ENCODE measurements at regions not wholly inside any gene's neighbourhood (a gene's known extent, or its start where the extent isn't known, plus 50 kb on each side); places are given as distances from the start of the nearest gene placed in this dataset.
"Not testable (repeated sequence)": the region's sequence is repeated elsewhere in the genome, so short reads cannot be mapped to it uniquely, and the experiment has no call there.

DNA sequence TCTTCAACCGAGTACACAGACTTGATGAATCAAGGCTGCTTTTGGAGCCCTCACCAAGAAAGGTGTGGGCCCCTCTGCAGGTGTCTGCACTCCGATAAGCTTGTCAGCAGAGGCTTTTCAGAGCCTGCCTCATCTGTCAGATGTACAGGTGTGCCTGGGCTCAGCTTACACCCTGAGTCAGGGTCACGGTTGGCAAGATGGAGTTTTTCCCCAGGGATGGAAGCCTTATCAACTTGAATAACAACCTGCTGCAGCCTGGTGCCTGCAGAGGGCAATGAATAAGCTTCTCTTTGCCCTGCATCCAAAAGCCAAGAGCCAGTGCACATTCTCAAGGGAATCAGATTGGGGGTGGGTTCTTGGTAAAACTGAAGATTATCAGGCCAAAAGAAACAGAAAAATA, 427.1 kb downstream of the CD83 start:
- peak; percentile 64 to 85 for DNase-seq

DNA sequence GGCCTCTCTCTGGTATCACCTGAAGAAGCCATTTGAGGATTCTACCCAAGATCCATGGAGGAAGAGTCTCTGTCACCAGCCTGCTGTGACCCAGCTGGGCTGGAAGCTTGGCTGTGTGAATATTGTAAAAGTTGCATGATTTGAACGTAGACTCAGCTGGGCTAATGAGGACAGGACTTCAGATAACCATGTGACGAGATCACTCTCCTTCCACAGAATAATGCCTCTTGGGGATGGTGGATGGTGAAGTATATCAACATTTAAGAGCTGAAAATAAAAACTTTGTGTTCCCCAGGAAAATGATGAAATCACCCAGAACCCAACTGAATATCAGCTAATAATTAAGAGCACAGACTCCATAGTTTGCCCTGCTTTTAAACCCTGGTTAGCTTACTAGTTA, 427.9 kb downstream of the CD83 start:
- no peak for DNase-seq

DNA sequence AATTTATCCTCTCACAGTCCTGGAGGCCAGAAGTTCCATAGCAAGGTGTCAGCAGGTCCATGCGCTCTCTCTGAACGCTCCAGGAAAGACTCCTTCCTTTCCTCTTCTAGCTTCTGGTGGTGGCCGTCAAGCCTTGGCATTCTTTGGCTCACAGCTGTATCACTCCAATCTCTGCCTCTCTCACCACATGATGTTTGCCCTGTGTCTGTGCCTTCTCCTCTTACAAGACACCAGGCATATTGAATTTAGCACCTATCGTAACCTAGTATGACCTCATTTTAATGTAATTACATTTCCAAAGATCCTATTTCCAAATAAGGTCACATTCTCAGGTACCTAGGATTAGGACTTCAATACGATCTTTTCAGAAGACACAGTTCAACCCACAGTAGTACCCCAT, 428.5 kb downstream of the CD83 start:
- no peak for DNase-seq

DNA sequence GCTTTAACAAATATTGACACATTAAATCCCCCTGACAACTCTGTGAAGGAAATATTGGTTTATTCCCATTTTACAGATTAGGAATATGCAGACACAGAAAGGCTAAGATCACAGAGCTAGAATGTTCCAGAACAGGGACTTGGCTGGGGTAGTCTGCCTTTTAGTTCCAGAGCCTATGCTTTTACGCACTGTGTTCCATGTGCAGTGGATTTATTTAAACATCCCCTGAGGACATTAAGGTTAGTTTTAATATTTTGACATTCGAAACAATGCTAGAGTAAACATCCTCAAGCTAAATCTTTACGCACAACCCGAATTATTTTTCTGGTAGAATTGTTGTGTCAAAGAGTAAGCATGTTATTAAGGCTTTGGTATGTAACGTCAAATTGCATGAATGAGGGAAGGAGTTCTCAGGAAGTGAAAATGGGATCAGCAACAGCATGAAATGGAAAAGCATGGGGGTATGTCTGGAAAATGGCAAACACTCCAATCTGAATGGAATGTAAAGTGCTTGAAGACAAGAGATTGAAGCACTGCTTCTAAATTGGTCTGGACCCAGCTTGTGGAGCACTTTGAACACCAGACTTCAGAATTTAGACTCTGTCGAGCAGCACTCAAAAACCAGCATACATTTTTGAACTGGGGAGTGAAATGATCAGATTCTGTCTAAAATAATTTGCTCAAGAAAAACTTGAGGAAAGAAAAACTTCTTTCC, 429.9 kb downstream of the CD83 start:
- peak; percentile 19 to 51 for DNase-seq

DNA sequence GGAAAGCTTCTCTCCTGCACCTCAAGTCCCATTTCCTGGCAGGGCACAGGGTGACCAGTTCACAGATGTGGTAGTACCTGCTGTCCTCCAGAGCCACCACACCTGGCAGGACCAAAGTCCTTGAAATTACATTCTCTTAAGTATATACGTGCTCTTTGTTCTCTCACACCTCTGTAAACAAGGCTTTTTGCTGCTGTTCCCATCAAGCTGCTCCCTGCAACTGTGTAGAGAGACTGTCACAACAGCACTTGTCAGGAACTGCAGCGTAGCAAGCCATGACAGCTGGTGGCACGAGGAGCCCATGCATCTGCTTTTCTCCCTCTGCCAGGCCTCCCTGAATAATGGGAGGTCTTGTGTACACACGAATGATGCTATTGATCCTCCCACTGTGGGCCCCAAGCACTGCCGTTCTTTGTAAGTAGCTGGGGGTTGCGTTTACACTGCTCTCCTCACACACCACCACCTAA, 431.8 kb downstream of the CD83 start:
- peak; percentile 77 to 79 for DNase-seq

DNA sequence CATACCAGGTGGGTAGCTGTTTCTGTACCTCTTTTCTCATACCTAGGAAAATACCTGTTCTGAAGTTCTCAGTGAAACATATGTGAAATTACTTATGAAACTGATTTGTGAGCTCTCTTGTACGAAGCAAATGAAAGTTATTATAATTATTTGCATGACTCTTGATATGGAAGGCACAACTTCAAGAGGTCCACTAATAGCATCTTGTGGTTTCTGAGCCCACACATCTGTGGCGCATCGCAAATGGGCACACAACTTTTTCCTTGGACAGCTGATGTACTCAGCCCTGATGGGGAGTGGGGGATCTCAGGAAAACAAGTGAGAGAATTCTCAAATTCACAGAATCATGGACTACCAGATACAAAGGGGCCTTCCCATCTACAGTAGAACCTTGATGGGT, 432.3 kb downstream of the CD83 start:
- DNase-seq = no peak

DNA sequence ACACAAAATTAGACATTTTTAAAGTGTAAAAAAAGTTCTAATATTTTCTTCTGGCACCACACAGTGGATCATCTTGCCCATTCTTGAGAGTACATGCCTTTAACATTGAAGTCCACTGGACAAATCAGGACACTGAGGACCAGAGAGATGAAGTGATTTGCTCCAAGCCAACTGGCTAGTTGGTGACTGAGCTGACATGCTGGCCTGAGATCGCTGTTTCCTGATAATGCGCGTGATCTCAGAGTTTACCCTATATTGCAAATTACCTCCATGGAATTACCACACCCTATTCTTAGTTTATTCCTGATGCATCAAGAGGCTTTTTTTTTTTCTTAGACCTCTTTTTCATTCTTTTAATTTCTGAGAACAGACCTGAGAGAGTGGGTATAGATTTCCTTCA, 432.8 kb downstream of the CD83 start:
- no peak for DNase-seq

DNA sequence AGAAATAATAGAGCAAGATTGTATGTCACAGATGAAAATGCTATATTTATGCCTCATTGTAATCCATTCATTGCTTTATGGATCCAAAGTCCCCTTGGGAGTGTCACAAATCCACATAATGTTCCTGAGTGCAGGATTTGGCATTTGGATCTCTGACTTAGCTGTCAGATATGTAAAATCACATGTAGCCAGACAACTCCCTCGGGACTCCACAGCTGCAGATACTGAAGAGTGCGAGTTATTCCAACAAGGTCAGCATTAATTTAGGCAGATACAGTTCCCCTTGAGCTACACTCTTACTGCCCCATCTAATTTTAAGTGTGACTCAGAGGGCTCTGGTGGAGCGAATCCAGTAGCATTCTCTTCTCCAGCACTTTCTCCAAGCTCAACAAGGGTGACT, 433.2 kb downstream of the CD83 start:
- DNase-seq = no peak

DNA sequence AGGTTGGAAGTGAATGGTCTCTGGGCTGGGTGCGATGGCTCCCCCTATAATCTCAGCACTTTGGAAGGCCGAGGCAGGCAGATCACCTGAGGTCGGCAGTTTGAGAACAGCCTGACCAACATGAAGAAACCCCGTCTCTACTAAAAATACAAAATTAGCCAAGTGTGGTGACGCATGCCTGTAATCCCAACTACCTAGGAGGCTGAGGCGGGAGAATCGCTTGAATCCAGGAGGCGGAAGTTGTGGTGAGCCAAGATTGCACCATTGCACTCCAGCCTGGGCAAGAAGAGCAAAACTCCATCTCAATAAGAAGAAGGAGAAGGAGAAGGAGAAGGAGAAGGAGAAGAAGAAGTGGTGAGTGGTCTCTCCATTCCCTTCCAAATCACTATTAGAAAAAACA, 434.0 kb downstream of the CD83 start:
- not testable (repeated sequence) for DNase-seq

DNA sequence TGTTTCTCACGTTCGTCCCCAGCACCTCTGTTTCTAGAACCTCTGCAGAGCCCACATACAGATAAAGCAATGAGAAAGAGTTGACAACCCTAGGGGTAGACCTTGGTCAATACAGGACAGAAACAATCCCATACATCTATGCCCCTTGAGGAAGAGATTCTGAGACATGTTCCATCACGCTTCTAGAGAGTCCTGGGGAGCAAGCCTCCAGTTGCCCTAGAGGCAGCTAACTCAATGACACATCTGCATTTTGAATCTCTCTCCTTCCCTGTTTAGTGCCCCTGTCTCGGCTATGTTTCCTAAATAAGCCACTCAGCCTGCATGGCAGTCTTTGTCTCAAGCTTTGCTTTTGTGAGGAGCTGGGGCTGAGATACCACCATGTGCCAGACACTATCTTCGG, 435.3 kb downstream of the CD83 start:
- DNase-seq = no peak

DNA sequence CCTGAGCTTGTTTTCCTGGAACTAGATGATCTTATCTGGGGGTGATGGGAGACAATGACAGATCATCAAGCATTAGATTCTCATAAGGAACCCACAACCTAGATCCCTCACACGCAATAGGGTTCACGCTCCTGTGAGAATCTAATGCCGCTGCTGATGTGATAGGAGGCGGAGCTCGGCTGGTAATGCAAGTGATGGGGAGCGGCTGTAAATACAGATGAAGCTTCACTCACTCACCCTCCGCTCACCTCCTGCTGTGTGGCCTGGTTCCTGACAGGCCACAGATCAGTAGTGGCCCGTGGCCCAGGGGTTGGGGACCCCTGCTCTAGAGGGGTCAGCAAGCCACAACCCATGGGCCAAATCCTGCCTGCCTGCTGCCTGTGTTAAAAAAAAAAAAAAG, 435.9 kb downstream of the CD83 start:
- no peak for DNase-seq

DNA sequence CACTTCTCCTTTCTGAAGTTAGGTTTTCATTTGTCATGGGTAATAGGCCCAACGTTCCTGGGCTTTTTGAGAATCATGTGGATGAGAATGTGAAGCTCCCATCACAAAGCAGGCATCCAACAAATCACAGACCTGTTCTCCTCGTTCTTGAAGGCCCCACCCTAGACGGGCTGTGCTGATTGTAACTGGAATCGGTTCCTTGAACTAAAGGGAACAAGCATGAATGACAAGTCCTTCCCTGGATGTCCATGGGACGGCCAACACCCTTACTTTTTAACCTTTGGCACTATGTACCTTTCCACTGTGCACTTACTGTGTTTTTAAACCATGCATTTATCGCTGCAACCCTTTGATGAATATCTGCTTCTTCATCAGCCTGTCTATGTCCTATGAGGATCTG, 438.2 kb downstream of the CD83 start:
- no peak for DNase-seq

DNA sequence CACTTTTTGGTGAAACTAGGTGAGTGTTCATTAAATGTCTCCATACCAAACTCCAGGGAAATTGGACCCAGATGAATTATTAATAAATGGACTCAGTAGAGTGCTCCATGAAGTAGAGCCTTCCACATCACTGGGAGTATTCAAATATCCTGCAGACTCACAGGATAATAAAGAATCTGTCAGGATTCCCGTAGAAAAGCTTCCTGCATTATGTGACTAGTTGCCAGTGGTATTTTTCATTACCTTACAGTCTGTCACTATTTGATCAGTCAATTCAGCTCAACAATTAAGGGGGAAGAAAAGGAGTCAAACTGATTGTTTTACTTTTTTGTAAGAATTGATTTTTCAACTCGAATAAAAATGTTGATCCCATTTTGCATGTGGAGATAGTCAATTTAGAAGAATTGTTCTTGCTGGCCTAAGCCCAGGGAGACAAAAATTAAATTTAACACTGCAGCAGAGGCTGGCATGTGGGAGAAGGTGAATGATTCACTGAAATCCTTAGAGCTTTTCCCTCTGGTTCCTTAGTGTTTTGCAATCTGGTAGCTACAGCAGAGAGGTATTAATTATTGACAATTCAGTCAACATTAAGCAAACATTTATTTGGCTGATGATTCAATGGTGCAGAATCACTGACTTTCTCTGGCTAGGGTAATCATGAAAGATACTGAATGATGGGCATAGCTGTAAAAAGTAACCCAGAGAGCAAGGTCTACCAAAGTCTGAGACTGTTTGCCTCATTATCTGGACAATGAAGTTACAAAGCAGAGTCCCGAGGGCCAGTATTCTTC, 442.4 kb downstream of the CD83 start:
- no peak for DNase-seq

DNA sequence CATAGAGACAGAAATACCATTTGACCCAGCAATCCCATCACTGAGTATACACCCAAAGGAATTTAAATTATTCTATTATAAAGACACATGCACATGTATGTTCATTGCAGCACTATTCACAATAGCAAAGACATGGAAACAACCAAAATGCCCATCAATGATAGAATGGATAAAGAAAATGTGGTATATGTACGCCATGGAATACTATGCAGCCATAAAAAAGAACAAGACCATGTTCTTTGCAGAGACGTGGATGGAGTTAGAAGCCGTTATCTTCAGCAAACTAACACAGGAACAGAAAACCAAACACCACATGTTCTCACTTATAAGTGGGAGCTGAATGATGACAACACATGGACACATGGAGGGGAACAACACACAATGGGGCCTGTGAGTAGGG, 444.0 kb downstream of the CD83 start:
- not testable (repeated sequence) for DNase-seq

DNA sequence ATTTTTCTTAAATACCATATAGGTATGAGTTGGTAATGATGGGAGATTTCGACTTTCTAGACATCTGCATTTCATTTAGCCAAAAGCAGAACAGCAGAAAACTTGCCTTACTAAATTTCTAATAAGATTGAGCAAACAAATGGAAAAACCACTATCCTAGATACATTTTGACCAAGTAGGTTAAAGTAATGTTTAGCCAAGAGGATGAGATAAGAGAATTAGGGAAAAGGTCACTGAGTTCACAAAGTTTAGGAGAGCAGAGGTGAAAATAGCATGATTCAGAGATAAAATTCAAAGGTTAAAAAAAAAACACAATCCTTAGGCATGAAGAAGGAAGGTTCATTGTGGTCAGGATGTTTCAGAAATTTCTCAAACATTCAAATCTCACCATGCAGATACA, 450.3 kb downstream of the CD83 start:
- no peak for DNase-seq

DNA sequence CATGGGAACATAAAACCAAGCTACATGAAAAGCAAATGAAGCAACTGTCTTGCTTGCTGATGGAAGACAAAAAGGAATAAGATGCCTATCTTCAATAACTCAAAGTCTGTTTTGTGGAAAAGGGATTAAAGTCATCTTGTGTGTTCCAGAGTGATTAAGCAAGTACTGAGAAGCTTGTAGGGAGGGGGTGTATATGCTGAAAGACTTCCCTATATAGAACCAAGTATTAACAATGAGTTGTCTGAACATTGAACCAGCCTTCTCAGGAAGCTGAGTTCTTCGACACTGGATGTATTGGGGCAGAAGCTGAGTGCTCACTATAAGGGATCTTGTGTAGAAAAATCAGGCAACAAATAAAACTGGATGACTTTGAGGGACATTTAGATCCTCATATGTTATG, 451.8 kb downstream of the CD83 start:
- DNase-seq = no peak

DNA sequence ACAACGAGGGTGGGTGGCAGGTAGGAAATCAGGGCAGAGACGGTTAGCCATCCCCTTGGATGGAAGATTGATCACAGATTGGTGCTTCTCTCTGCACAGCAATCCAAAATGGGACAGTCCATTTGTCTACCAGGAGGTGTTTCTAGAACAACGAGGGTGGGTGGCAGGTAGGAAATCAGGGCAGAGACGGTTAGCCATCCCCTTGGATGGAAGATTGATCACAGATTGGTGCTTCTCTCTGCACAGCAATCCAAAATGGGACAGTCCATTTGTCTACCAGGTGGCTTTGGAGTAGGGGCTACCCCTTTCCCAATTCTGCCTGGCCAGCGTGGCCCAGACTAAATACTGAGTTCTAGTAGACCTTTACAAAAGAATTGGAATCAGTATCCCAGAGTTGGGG, 452.3 kb downstream of the CD83 start:
- not testable (repeated sequence) for DNase-seq

DNA sequence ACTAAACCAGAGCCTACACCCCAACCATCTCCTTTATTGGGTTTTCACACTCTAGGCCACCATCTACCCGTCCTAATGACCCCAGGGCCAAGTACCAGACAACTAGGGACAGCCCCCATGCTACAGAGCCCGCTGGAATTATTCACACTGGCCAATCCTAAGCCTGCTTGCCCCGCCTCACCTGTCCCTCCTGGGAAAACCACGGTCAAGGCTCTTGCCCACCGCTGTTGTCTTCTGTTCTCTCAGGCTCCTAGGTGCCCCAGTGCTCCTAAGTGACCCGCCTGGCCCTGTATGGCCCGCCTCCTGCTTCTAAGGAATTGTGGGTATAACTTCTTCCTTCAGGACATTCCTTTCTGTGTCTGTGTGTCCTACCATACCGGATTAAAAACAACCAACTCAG, 453.4 kb downstream of the CD83 start:
- no peak for DNase-seq

DNA sequence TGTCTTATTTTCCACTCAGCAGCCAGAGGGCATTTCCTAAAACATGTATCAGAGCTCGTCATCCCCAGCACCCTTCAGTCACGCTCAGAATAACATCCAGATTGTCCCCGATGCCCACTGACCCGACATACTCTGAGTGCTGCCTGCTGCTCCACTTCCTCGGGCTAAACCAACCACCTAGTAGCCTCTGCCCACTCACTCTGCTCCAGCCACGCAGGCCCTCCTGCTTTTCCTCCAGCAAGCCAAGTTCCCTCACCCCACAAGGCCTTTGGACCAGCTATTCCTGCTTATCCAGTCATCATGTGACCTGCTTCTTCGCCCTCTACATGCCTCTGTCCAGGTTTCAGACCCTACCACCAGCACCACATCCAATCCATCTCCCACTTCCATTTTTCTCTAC, 454.2 kb downstream of the CD83 start:
- DNase-seq = no peak

DNA sequence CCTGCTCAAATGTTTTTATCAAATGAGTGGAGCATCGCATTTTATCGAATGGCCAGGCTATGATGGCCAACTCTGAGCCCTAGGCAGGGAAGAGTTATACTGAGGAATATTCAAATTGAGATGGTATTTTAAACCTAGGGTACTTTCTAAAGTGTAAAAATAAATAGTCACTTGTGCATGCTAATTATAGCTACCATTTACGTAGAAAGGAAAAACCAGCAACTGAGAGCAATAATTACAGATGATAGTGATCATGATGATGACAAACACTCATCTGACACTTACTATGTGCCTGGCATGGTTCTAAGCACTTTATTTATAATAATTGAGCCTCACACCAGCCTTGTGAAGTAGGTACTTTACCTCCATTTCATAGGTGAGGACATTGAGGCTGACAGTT, 455.7 kb downstream of the CD83 start:
- DNase-seq = no peak

DNA sequence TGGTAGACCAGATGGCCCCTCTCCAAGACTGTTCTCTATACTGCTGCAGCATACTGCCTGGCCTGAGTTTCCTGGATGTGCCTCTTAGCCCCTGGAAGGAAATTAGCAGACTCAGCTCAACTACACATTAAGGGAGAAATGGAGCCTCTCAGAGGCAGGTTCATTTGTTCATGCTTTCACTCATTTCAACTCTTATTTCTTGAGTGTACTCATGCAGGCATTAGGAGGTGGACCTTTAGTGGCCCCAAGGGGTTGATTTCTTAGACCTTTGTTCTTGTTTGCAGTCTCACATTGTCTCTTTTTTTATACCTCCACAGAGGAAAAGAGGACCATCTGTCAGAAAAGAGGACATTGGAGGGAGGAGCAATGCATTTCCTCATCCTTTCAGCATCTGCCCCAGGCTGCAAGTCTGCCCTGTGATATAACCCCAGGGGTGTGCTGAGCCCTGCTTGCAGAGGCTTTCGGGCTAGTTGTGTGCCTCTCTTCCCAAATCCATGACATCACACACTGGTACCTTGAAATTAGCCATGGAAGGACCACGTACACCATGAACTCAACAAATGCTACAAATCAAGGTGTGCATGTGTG, 456.2 kb downstream of the CD83 start:
- peak; percentile 64 to 96 for DNase-seq

DNA sequence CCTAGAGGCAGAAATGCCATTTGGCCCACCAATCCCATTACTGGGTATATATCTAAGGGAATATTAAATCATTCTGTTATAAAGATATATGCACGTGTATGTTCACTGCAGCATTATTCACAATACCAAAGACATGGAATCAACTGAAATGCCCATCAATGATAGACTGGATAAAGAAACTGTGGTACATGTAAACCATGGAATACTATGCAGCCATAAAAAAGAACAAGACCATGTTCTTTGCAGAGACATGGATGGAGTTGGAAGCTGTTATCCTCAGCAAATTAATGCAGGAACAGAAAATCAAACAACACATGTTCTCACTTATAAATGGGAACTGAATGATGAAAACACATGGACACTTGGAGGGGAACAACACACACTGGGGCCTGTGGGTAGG, 458.4 kb downstream of the CD83 start:
- no peak for DNase-seq

DNA sequence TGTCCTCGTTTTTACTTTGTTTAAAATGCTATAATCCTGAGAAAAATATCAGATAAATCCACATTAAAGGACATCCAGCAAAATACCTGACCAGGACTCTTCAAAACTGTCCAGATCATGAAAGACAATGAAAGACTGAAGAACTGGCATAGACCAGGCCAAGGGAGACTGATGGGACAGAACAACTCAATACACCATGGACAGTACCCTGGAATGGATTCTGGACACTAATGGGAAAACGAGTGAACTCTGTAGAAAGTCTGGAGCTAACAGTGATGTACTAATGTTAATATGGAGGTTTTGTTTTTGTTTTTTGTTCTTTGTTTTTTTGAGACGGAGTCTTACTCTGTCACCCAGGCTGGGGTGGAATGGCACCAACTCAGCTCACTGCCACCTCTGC, 461.4 kb downstream of the CD83 start:
- DNase-seq = no peak

DNA sequence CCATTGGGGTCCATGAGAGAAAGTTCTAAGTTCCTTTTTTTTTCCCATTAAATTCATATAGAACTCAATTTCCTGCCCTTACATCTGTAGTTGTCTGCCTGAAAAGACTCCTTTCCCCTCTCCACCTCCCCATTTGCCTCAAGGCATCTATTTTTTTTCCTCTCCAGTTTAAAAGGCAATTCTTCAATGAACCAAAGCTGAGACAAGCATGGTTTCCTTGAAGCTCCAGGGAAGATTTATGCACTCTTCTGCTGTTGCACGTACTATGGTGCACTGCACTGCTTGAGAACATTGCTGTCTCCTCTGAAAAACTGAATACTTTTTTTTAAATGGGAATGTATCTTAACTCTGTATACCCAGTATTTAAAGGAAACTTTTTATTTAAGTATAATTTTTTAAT, 465.2 kb downstream of the CD83 start:
- DNase-seq = no peak

All from NCI-H187 (cell line).